IPS-18a (cell line): ENCODE measurements at regions not wholly inside any gene's neighbourhood (a gene's known extent, or its start where the extent isn't known, plus 50 kb on each side); places are given as distances from the start of the nearest gene placed in this dataset.

Experiments
- H3K27ac ChIP-seq: one replicate; pipeline ENCODE4 v1.5.1; 2013; ENCODE audit warnings: low read length
- H3K27me3 ChIP-seq: one replicate; pipeline ENCODE4 v1.6.1; 2013; ENCODE audit warnings: mild to moderate bottlenecking, low read length; ENCODE audit not compliant: control insufficient read depth, insufficient read depth
- H3K36me3 ChIP-seq: one replicate; pipeline ENCODE4 v1.6.1; 2013; ENCODE audit warnings: low read depth, low read length; ENCODE audit not compliant: control insufficient read depth
- H3K4me1 ChIP-seq: one replicate; pipeline ENCODE4 v1.6.1; 2013; ENCODE audit warnings: low read depth, low read length; ENCODE audit not compliant: control insufficient read depth
- H3K4me3 ChIP-seq: one replicate; pipeline ENCODE4 v1.5.1; 2013; ENCODE audit warnings: low read length
- H3K9ac ChIP-seq: one replicate; pipeline ENCODE4 v1.6.1; 2013; ENCODE audit warnings: mild to moderate bottlenecking, low read length, moderate library complexity
- H3K9me3 ChIP-seq: one replicate; pipeline ENCODE4 v1.6.1; 2013; ENCODE audit warnings: low read depth, low read length; ENCODE audit not compliant: control insufficient read depth

- no peaks in the 10 kb centered on the region for H3K9me3 ChIP-seq
- H3K4me1 ChIP-seq = no peaks in the 10 kb centered on the region
- H3K36me3 ChIP-seq = no peaks in the 10 kb centered on the region
- H3K9ac ChIP-seq = no peak overlapping the region
- H3K27ac ChIP-seq = no peak overlapping the region
- H3K4me3 ChIP-seq = no peak overlapping the region
- H3K27me3 ChIP-seq = no peaks in the 10 kb centered on the region
Observed at GRCh38 chr14:101049942-101050341, 146.4 kb upstream of the RTL1 start.

GRCh38 chr14:101050901-101051490, 147.5 kb upstream of the RTL1 start:
- Histone ChIP-seq H3K4me3 (no peak overlapping the region), H3K9ac (no peak overlapping the region), H3K27ac (no peak overlapping the region), H3K36me3 (no peaks in the 10 kb centered on the region), H3K9me3 (no peaks in the 10 kb centered on the region), H3K4me1 (no peaks in the 10 kb centered on the region), H3K27me3 (no peaks in the 10 kb centered on the region)

- H3K4me1 ChIP-seq = no peaks in the 10 kb centered on the region
- no peaks in the 10 kb centered on the region for H3K27me3 ChIP-seq
- no peak overlapping the region for H3K27ac ChIP-seq
- H3K36me3 ChIP-seq = no peaks in the 10 kb centered on the region
- no peak overlapping the region for H3K9ac ChIP-seq
- no peak overlapping the region for H3K4me3 ChIP-seq
- no peaks in the 10 kb centered on the region for H3K9me3 ChIP-seq
Observed at GRCh38 chr14:101054671-101055070, 151.1 kb upstream of the RTL1 start.

DNA sequence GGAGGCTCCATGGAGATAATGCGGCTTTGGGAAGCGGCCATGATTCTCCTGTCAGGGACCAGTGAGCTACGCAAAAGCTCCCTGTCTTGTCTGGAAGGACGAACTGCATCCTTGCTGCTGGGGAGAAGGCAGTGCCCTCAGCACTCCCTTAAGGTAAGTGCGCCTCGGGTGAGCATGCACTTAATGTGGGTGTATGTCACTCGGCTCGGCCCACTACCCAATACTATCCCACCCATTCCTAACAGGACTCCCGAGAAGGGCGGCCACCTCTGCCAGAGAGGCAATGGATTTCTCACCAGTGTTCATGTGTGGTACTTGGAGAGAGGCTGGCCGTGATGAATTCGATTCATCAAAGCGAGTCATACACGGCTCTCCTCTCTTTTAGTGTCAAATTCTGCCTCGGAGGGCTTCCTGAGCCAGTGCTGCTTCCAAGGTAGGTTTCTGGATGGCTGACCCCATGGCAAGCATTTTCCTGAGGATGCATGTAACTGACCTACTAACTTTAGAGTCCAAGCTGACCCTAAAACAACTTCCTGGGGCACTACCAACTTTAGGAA, 151.7 kb upstream of the RTL1 start:
- Histone ChIP-seq H3K9ac (no peak overlapping the region), H3K4me3 (no peak overlapping the region), H3K36me3 (no peaks in the 10 kb centered on the region), H3K9me3 (no peaks in the 10 kb centered on the region), H3K4me1 (no peaks in the 10 kb centered on the region), H3K27ac (no peak overlapping the region), H3K27me3 (no peaks in the 10 kb centered on the region)

GRCh38 chr14:101055776-101056374, 152.4 kb upstream of the RTL1 start:
- H3K27me3 ChIP-seq = no peaks in the 10 kb centered on the region
- H3K9me3 ChIP-seq = no peaks in the 10 kb centered on the region

GRCh38 chr14:101056446-101056845, 152.9 kb upstream of the RTL1 start:
- H3K27me3 ChIP-seq = no peaks in the 10 kb centered on the region
- H3K36me3 ChIP-seq = no peaks in the 10 kb centered on the region
- no peak overlapping the region for H3K9ac ChIP-seq
- no peak overlapping the region for H3K4me3 ChIP-seq
- no peak overlapping the region for H3K27ac ChIP-seq
- H3K9me3 ChIP-seq = no peaks in the 10 kb centered on the region
- H3K4me1 ChIP-seq = no peaks in the 10 kb centered on the region

More at GRCh38 chr14:101055776-101056374, 152.4 kb upstream of the RTL1 start:
- Histone ChIP-seq H3K27ac (no peak overlapping the region), H3K36me3 (no peaks in the 10 kb centered on the region), H3K4me3 (no peak overlapping the region), H3K4me1 (no peaks in the 10 kb centered on the region), H3K9ac (no peak overlapping the region)

- Histone ChIP-seq H3K27me3 (no peaks in the 10 kb centered on the region), H3K4me3 (no peak overlapping the region), H3K9ac (no peak overlapping the region), H3K4me1 (no peaks in the 10 kb centered on the region), H3K9me3 (no peaks in the 10 kb centered on the region), H3K36me3 (no peaks in the 10 kb centered on the region), H3K27ac (no peak overlapping the region)
Observed at GRCh38 chr14:101057394-101057793, 153.9 kb upstream of the RTL1 start.

DNA sequence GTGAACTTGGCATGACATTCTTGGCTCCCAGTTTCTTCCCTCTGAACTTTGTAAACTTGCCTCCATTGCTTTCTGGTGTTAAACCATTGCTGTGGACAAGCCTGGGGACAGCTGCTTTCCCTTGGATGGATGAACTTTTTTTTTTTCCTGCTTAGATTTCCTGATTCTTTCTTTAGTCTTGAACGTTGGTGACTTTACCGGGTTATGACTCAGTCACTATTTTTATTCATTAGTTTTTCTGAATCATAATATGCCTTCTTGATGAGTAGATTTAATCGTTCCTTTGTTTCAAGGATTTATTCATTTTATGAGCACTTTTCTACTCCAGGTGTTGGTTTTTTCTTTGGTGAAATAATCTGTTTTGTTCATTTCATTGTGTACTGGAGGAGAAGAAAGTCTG, 155.0 kb upstream of the RTL1 start:
- Histone ChIP-seq H3K27ac (no peak overlapping the region), H3K36me3 (no peaks in the 10 kb centered on the region), H3K4me1 (no peaks in the 10 kb centered on the region), H3K9me3 (no peaks in the 10 kb centered on the region), H3K9ac (no peak overlapping the region), H3K4me3 (no peak overlapping the region), H3K27me3 (no peaks in the 10 kb centered on the region)

DNA sequence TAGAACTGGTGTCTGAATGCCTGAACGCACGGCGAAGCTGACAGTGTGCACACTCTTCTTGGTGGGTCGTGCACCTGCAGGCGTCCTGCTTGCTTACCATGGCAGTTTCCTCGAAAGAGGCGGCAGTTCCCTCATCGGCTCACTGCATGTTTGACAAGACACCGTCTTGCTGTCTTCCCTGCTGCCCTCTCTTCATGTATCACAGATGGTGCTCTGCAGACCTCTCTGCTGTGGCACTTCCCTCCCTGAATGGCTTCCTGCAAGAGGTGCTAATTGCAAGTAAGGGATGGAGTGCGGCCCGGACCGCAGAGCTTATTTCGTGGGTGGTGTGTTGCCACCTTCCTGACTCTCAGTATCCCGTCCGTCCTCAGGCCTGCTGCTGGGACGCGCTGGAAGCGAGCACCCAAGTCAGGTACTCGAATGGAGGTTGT, 156.7 kb upstream of the RTL1 start:
- H3K9ac ChIP-seq = no peak overlapping the region
- H3K4me3 ChIP-seq = no peak overlapping the region
- no peaks in the 10 kb centered on the region for H3K4me1 ChIP-seq
- H3K27me3 ChIP-seq = no peaks in the 10 kb centered on the region
- H3K9me3 ChIP-seq = no peaks in the 10 kb centered on the region
- H3K27ac ChIP-seq = no peak overlapping the region
- no peaks in the 10 kb centered on the region for H3K36me3 ChIP-seq

DNA sequence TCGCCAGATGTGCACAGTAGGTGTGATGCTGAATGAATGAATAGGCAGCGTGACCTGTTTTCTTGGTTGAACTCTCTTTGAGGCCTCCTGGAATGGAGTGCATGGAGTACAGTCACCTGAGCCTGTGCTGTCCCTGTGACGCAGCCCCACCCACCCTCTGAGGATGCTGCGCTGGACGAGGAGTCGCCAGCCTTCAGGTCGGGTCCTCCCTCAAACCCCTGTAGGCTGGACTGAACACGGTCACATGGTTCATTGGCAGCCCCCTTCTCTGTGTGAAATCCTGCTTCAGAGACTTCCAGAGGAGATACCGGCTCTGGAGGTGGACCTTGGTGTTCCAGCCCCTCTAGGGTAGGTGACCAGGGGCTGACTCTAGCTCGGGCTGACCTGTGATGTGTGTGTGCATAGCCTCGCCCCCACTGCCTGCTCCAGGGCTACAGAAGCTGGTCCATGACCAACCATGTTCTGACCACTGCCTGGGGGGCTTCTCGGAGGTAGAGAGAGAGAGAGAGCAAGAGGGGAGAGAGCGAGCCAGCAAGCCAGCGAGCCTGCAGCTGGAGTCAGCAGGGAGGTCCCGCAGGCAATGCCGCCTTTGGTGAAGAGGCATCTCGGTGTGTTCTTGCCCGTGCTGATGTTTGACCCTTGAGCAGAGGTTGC, 158.0 kb upstream of the RTL1 start:
- Histone ChIP-seq H3K4me1 (no peaks in the 10 kb centered on the region), H3K4me3 (no peak overlapping the region), H3K9ac (no peak overlapping the region), H3K27me3 (no peaks in the 10 kb centered on the region), H3K36me3 (no peaks in the 10 kb centered on the region), H3K9me3 (no peaks in the 10 kb centered on the region), H3K27ac (no peak overlapping the region)

DNA sequence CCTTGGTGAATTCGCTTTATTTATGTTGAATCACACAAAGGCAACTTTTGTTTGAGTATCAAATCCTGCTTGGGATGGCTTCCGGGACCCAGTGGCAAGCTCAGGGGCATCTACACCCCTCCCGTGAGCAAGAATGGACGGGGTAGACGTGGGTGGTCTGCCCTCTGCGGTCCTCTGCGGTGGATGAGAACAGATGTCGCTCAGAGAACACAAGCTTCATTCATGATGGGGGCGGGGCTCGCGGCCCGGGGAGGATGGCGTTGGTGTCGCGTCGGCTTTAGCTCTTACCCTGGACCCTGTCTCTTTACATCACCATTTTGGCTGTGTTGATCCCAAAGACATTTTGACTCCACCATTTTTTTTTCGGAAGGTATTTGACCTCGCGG, 158.5 kb upstream of the RTL1 start:
- Histone ChIP-seq H3K4me1 (no peaks in the 10 kb centered on the region), H3K27ac (no peak overlapping the region), H3K27me3 (no peaks in the 10 kb centered on the region), H3K9ac (no peak overlapping the region), H3K4me3 (no peak overlapping the region), H3K9me3 (no peaks in the 10 kb centered on the region), H3K36me3 (no peaks in the 10 kb centered on the region)

GRCh38 chr14:101062601-101063000, 159.1 kb upstream of the RTL1 start:
- Histone ChIP-seq H3K27me3 (no peaks in the 10 kb centered on the region), H3K27ac (no peak overlapping the region), H3K4me1 (no peaks in the 10 kb centered on the region), H3K4me3 (no peak overlapping the region), H3K36me3 (no peaks in the 10 kb centered on the region), H3K9ac (no peak overlapping the region), H3K9me3 (no peaks in the 10 kb centered on the region)
